Endothelial cell of umbilical vein (primary cell): ENCODE measurements at regions not wholly inside any gene's neighbourhood (a gene's known extent, or its start where the extent isn't known, plus 50 kb on each side); places are given as distances from the start of the nearest gene placed in this dataset.

Experiments used
- BruUV-seq: library from RNA; stranded (reverse); fragments of 400-500 nt; replicated peaks from 2 replicates; lab custom pipeline; 2021; lab: Mats Ljungman, UMichigan
- CTCF ChIA-PET: fragments of 300-600, 350-600 bp; sonication (Branson Sonifier 250); formaldehyde crosslinking; loops from one replicate; lab custom pipeline; 2021; ENCODE audit warnings: antibody characterized with exemption, inconsistent platforms; lab: Charles Lee
- POLR2A ChIA-PET: fragments of 300-600, 350-600 bp; sonication (Branson Sonifier 250); formaldehyde crosslinking; loops from one replicate; lab custom pipeline; 2021; ENCODE audit warnings: antibody characterized with exemption, inconsistent platforms; lab: Charles Lee
- DNase-seq: peaks from one replicate; pipeline ENCODE4 v3.0.0-alpha.2; 2011; ENCODE audit warnings: low read depth, low spot score
- FAIRE-seq: peaks from 2 replicates; lab custom pipeline; 2011; peaks lifted over from hg19 to GRCh38; lab: Jason Lieb, UNC
- H2AFZ ChIP-seq: 2 replicates; pipeline ENCODE4 v1.6.0; 2012; ENCODE audit warnings: low read depth, low read length, control low read depth, inconsistent platforms
- H3K27ac ChIP-seq: 2 replicates; pipeline ENCODE4 v1.5.1; 2011; ENCODE audit warnings: low read depth, mild to moderate bottlenecking, control low read depth, low read length, moderate library complexity; ENCODE audit not compliant: insufficient read depth
- H3K27me3 ChIP-seq, 2 experiments: 2 replicates each; pipeline versions ENCODE4 v1.6.0 to v1.6.1; 2011; ENCODE audit warnings: low read length in 2 of 2, mixed read lengths in 1 of 2; ENCODE audit not compliant: control insufficient read depth in 2 of 2, insufficient read depth in 2 of 2
- H3K36me3 ChIP-seq, 2 experiments: 2 replicates in 1 of 2; 3 replicates in 1 of 2; pipeline ENCODE4 v1.5.1; 2011; ENCODE audit warnings: low read length in 2 of 2, mild to moderate bottlenecking in 1 of 2, moderate library complexity in 1 of 2; ENCODE audit not compliant: control insufficient read depth in 2 of 2, insufficient read depth in 2 of 2; ENCODE audit errors: extremely low read depth in 1 of 2
- H3K4me1 ChIP-seq: 3 replicates; pipeline ENCODE4 v1.5.1; 2011; ENCODE audit warnings: mild to moderate bottlenecking, low read length; ENCODE audit not compliant: control insufficient read depth, insufficient read depth; ENCODE audit errors: extremely low read depth
- H3K4me2 ChIP-seq: 2 replicates; pipeline ENCODE4 v1.6.1; 2011; ENCODE audit warnings: low read length, control low read depth, mixed read lengths; ENCODE audit not compliant: insufficient read depth
- H3K4me3 ChIP-seq, 3 experiments: fragments of 200-600 bp in 1 of 3; sonication (generic), shearing (Covaris generic) in 1 of 3; replicated peaks in 1 of 3; 2 replicates each; pipeline ENCODE4 v1.5.1; 2011 to 2016; ENCODE audit warnings: control low read depth in 3 of 3, low read length in 3 of 3, mild to moderate bottlenecking in 2 of 3, inconsistent platforms in 1 of 3, low read depth in 1 of 3, moderate library complexity in 1 of 3; ENCODE audit not compliant: insufficient read depth in 1 of 3
- H3K79me2 ChIP-seq: 2 replicates; pipeline ENCODE4 v1.6.0; 2012; ENCODE audit warnings: low read length, inconsistent platforms; ENCODE audit not compliant: control insufficient read depth, insufficient read depth
- H3K9ac ChIP-seq: replicated peaks from 2 replicates; pipeline ENCODE3; 2011; ENCODE audit warnings: low read length, control low read depth; ENCODE audit not compliant: insufficient read depth; ENCODE audit errors: extremely low read depth
- H3K9me1 ChIP-seq: replicated peaks from 3 replicates; pipeline ENCODE4 v1.6.0; 2011; ENCODE audit warnings: mild to moderate bottlenecking, low read length; ENCODE audit not compliant: control insufficient read depth, insufficient read depth; ENCODE audit errors: extremely low read depth
- H3K9me3 ChIP-seq: replicated peaks from 2 replicates; pipeline ENCODE4 v1.5.1; 2012; ENCODE audit warnings: low read length, inconsistent platforms; ENCODE audit not compliant: control insufficient read depth, insufficient read depth
- H4K20me1 ChIP-seq: replicated peaks from 2 replicates; pipeline ENCODE3; 2011; ENCODE audit warnings: mild to moderate bottlenecking, low read length; ENCODE audit not compliant: control insufficient read depth, insufficient read depth; ENCODE audit errors: extremely low read depth
- CTCF ChIP-seq, 2 donors: IDR thresholded peaks; 1 replicate in 1 of 2; 2 replicates in 1 of 2; pipeline ENCODE4 v1.5.1; 2011; ENCODE audit warnings: low read length in 2 of 2, mild to moderate bottlenecking in 2 of 2, moderate library complexity in 2 of 2, control low read depth in 1 of 2, inconsistent platforms in 1 of 2, low read depth in 1 of 2; ENCODE audit not compliant: insufficient read depth in 1 of 2; ENCODE audit errors: extremely low read depth in 1 of 2
- EZH2 ChIP-seq: IDR thresholded peaks from 2 replicates; pipeline ENCODE4 v1.6.1; 2012; ENCODE audit warnings: borderline replicate concordance, low read depth, mild to moderate bottlenecking, moderate library complexity, low read length, inconsistent platforms; ENCODE audit not compliant: severe bottlenecking
- FOS ChIP-seq: IDR thresholded peaks from 2 replicates; pipeline ENCODE4 v1.6.1; 2011; ENCODE audit warnings: mild to moderate bottlenecking, low read length, moderate library complexity, borderline replicate concordance; ENCODE audit not compliant: insufficient read depth
- GATA2 ChIP-seq: IDR thresholded peaks from 2 replicates; pipeline ENCODE4 v1.7.0; 2011; ENCODE audit warnings: low read depth, mild to moderate bottlenecking, moderate library complexity, mixed read lengths, low read length; ENCODE audit not compliant: insufficient read length, insufficient read depth
- JUN ChIP-seq: IDR thresholded peaks from 2 replicates; pipeline ENCODE4 v1.6.1; 2011; ENCODE audit warnings: borderline replicate concordance, low read depth; ENCODE audit not compliant: insufficient read length, insufficient read depth
- MAX ChIP-seq: IDR thresholded peaks from 2 replicates; pipeline ENCODE4 v1.6.1; 2011; ENCODE audit not compliant: insufficient read depth, insufficient read length
- MYC ChIP-seq: IDR thresholded peaks from one replicate; pipeline ENCODE4 v1.6.1; 2011; ENCODE audit warnings: mild to moderate bottlenecking, low read depth, low read length
- POLR2A ChIP-seq: IDR thresholded peaks from 2 replicates; pipeline ENCODE4 v1.6.1; 2012; ENCODE audit warnings: low read depth, mild to moderate bottlenecking, control low read depth, low read length
- POLR2AphosphoS5 ChIP-seq: IDR thresholded peaks from 2 replicates; pipeline ENCODE4 v1.6.1; 2012; ENCODE audit warnings: low read depth, mild to moderate bottlenecking, control low read depth, low read length, moderate library complexity; ENCODE audit not compliant: insufficient read depth
- dilution Hi-C: fragments of 300-500 bp; cut with MboI; formaldehyde crosslinking; loops from one replicate; pipeline ENCODE4 v1.15.0; 2019; ENCODE audit warnings: low sequenced_read_pairs; ENCODE audit not compliant: extremely low pct_ligation_motif_present
- intact Hi-C: fragments of 100-400 bp; cut with micrococcal nuclease; formaldehyde crosslinking; loops from one replicate; pipeline ENCODE4 v1.10.0; 2022

GRCh38 chr1:209086486-209087192 lies 496.9 kb upstream of the CAMK1G start:
- ChIA-PET POLR2A (no interaction called here), CTCF (no interaction called here)
- intact Hi-C loops, result no loop called here
- no TSS peak for BruUV-seq
- no peaks in the 10 kb centered on the region for H3K9me3 ChIP-seq
- no peaks in the 10 kb centered on the region for H3K79me2 ChIP-seq
- no peak overlapping the region for H3K4me2 ChIP-seq
- H3K36me3 ChIP-seq, result no peaks in the 10 kb centered on the region
- no peak overlapping the region for H3K4me3 ChIP-seq
- no peaks in the 10 kb centered on the region for H4K20me1 ChIP-seq
- dilution Hi-C loops, result no loop called here
- H3K4me1 ChIP-seq, result no peaks in the 10 kb centered on the region
- H3K27ac ChIP-seq, result no peak overlapping the region
- no peak for TF ChIP-seq GATA2
- TF ChIP-seq MAX, result no peak
- TF ChIP-seq POLR2AphosphoS5, result no peak
- TF ChIP-seq POLR2A, result no peak
- no peak for TF ChIP-seq EZH2
- no peak for TF ChIP-seq FOS
- no peak for TF ChIP-seq MYC
- no peak for TF ChIP-seq JUN
- TF ChIP-seq CTCF (IDR thresholded peaks at IDR 0.05; ENCODE audit: extremely low read depth in 1 of 2, insufficient read depth in 1 of 2, low read depth in 1 of 2, low read length in 2 of 2), result no peak
- no peak overlapping the region for H3K9ac ChIP-seq
- H3K27me3 ChIP-seq, result no peaks in the 10 kb centered on the region
- H3K9me1 ChIP-seq, result no peaks in the 10 kb centered on the region
- no peak for FAIRE-seq
- H2AFZ ChIP-seq, result no peak overlapping the region
- no peak for DNase-seq
